ENCODE measurements at regions not wholly inside any gene's neighbourhood (a gene's known extent, or its start where the extent isn't known, plus 50 kb on each side); places are given as distances from the start of the nearest gene placed in this dataset.

DNA sequence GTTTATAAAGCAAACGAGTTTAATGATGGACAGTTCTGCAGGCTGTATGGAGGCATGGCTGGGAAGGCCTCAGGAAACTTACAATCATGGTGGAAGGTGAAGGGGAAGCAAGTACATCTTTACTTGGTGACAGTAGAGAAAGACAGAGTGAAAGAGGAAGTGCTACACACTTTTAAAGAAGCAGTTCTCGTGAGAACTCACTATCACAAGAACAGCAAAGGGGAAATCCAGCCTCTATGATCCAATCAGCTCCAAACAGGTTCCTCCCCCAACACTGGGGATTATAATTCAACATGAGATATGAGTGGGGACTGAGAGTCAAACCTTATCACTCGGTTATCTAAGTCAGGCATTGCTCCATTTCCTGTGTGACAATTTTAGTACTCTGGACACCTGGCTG, 189.9 kb upstream of the CNTN1 start:
- Mint-ChIP-seq H3K36me3 (ENCODE audit: low read depth) (no peaks in the 10 kb centered on the region), H3K4me1 (ENCODE audit: low read depth) (peaks cover 3% of the 10 kb centered on the region), H3K4me3 (ENCODE audit: low read depth) (no peak overlapping the region), H3K27me3 (ENCODE audit: low read depth) (no peaks in the 10 kb centered on the region), H3K9me3 (no peaks in the 10 kb centered on the region), H3K27ac (no peak overlapping the region)
- no peak for DNase-seq (ENCODE audit: low spot score)
- intact Hi-C loops (cut with micrococcal nuclease) = no loop called here

GRCh38 chr12:40505327-40505726, 186.9 kb upstream of the CNTN1 start:
- Mint-ChIP-seq H3K36me3 (ENCODE audit: low read depth) (no peaks in the 10 kb centered on the region), H3K27ac (no peak overlapping the region), H3K4me1 (ENCODE audit: low read depth) (peaks cover 3% of the 10 kb centered on the region), H3K4me3 (ENCODE audit: low read depth) (no peak overlapping the region), H3K9me3 (no peaks in the 10 kb centered on the region), H3K27me3 (ENCODE audit: low read depth) (no peaks in the 10 kb centered on the region)
- intact Hi-C loops (cut with micrococcal nuclease) = no loop called here
- DNase-seq (ENCODE audit: low spot score) = no peak

GRCh38 chr12:40508421-40508820, 183.8 kb upstream of the CNTN1 start:
- Mint-ChIP-seq H3K27ac (no peak overlapping the region), H3K4me3 (ENCODE audit: low read depth) (no peak overlapping the region), H3K4me1 (ENCODE audit: low read depth) (peaks cover 3% of the 10 kb centered on the region), H3K27me3 (ENCODE audit: low read depth) (no peaks in the 10 kb centered on the region), H3K9me3 (no peaks in the 10 kb centered on the region), H3K36me3 (ENCODE audit: low read depth) (no peaks in the 10 kb centered on the region)
- DNase-seq (ENCODE audit: low spot score) = no peak
- intact Hi-C loops (cut with micrococcal nuclease) = no loop called here

- H3K4me3 Mint-ChIP-seq (ENCODE audit: low read depth) = no peak overlapping the region
- H3K36me3 Mint-ChIP-seq (ENCODE audit: low read depth) = no peaks in the 10 kb centered on the region
- H3K27ac Mint-ChIP-seq = no peak overlapping the region
- intact Hi-C loops (cut with micrococcal nuclease) = no loop called here
- H3K4me1 Mint-ChIP-seq (ENCODE audit: low read depth) = no peaks in the 10 kb centered on the region
- H3K27me3 Mint-ChIP-seq (ENCODE audit: low read depth) = no peaks in the 10 kb centered on the region
- no peaks in the 10 kb centered on the region for H3K9me3 Mint-ChIP-seq
- no peak for DNase-seq (ENCODE audit: low spot score)
These were observed 180.9 kb upstream of the CNTN1 start for GRCh38 chr12:40511341-40511740.

GRCh38 chr12:40515041-40515816, 177.0 kb upstream of the CNTN1 start:
- H3K27ac Mint-ChIP-seq = no peak overlapping the region
- no peaks in the 10 kb centered on the region for H3K4me1 Mint-ChIP-seq (ENCODE audit: low read depth)
- intact Hi-C loops (cut with micrococcal nuclease) = no loop called here
- H3K27me3 Mint-ChIP-seq (ENCODE audit: low read depth) = no peaks in the 10 kb centered on the region
- H3K4me3 Mint-ChIP-seq (ENCODE audit: low read depth) = no peak overlapping the region
- H3K36me3 Mint-ChIP-seq (ENCODE audit: low read depth) = no peaks in the 10 kb centered on the region
- no peaks in the 10 kb centered on the region for H3K9me3 Mint-ChIP-seq
- no peak for DNase-seq (ENCODE audit: low spot score)

DNA sequence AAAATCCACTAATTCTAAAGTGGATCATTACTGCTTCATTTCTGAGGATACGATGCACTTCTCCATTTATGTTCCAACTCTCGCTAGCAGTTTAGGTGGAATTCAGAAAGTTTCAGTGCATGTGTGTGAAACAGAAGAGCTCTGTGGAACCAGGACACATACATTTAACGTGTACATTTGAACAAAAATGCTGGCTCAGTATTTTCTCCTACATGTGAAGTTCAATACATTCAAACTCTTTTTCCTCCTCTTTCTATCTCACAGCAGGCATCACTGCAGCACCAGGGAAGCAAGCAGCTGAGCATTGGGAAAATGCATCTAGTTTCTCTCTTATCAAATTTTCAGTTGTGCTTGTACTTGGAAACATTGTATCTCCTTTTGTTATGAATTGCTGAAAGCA, 169.4 kb upstream of the CNTN1 start:
- Mint-ChIP-seq H3K36me3 (ENCODE audit: low read depth) (no peaks in the 10 kb centered on the region), H3K27me3 (ENCODE audit: low read depth) (no peaks in the 10 kb centered on the region), H3K4me3 (ENCODE audit: low read depth) (no peak overlapping the region), H3K4me1 (ENCODE audit: low read depth) (no peaks in the 10 kb centered on the region), H3K27ac (no peak overlapping the region), H3K9me3 (no peaks in the 10 kb centered on the region)
- DNase-seq (ENCODE audit: low spot score) = no peak
- intact Hi-C loops (cut with micrococcal nuclease) = no loop called here

DNA sequence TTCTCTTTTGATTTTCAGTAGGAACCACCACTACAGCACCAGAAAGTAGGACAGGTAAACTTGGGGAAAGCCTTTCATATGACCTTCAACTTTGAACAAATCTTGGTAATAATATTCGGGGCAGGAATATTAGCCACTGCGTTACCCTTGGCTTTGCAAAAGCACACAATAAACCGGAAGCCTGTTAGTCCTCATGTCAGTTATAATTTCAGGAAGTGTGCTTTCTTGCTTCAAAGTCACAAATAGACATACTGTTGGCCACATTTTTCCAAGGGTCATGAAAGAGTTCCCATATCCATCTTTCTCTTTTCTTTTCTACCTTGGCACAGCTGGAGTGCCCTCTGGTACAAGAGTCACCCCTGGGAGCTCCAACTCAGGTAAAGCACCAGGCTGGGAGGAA, 167.2 kb upstream of the CNTN1 start:
- H3K36me3 Mint-ChIP-seq (ENCODE audit: low read depth) = no peaks in the 10 kb centered on the region
- intact Hi-C loops (cut with micrococcal nuclease) = no loop called here
- H3K27me3 Mint-ChIP-seq (ENCODE audit: low read depth) = no peaks in the 10 kb centered on the region
- no peaks in the 10 kb centered on the region for H3K9me3 Mint-ChIP-seq
- H3K4me3 Mint-ChIP-seq (ENCODE audit: low read depth) = no peak overlapping the region
- no peaks in the 10 kb centered on the region for H3K4me1 Mint-ChIP-seq (ENCODE audit: low read depth)
- DNase-seq (ENCODE audit: low spot score) = no peak
- H3K27ac Mint-ChIP-seq = no peak overlapping the region

- H3K36me3 Mint-ChIP-seq (ENCODE audit: low read depth) = no peaks in the 10 kb centered on the region
- H3K27me3 Mint-ChIP-seq (ENCODE audit: low read depth) = no peaks in the 10 kb centered on the region
- H3K27ac Mint-ChIP-seq = no peak overlapping the region
- intact Hi-C loops (cut with micrococcal nuclease) = no loop called here
- no peak overlapping the region for H3K4me3 Mint-ChIP-seq (ENCODE audit: low read depth)
- H3K9me3 Mint-ChIP-seq = no peaks in the 10 kb centered on the region
- H3K4me1 Mint-ChIP-seq (ENCODE audit: low read depth) = no peaks in the 10 kb centered on the region
- no peak for DNase-seq (ENCODE audit: low spot score)
These were observed 157.4 kb upstream of the CNTN1 start for GRCh38 chr12:40534828-40535227.

GRCh38 chr12:40551466-40551865, 140.8 kb upstream of the CNTN1 start:
- no peaks in the 10 kb centered on the region for H3K36me3 Mint-ChIP-seq (ENCODE audit: low read depth)
- no peak overlapping the region for H3K4me3 Mint-ChIP-seq (ENCODE audit: low read depth)
- H3K27ac Mint-ChIP-seq = no peak overlapping the region
- H3K4me1 Mint-ChIP-seq (ENCODE audit: low read depth) = no peaks in the 10 kb centered on the region
- H3K27me3 Mint-ChIP-seq (ENCODE audit: low read depth) = no peaks in the 10 kb centered on the region
- peaks cover 19% of the 10 kb centered on the region for H3K9me3 Mint-ChIP-seq
- DNase-seq (ENCODE audit: low spot score) = no peak
- intact Hi-C loops (cut with micrococcal nuclease) = no loop called here

DNA sequence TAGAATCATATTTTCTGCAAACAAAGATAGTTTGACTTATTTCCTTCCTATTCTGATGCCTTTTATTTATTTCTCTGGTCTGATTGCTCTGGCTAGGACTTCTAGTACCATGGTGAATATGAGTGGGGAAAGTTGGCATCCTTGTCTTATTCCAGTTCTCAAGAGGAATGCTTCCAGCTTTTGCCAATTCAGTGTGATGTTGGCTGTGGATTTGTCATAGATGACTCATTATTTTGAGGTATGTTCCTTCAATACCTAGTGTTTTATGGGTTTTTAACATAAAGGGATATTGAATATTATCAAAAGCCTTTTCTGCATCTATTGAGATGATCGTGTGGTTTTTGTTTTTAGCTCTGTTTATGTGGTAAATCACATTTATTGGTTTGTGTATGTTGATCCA, 139.4 kb upstream of the CNTN1 start:
- H3K27ac Mint-ChIP-seq = no peak overlapping the region
- DNase-seq (ENCODE audit: low spot score) = no peak
- H3K4me3 Mint-ChIP-seq (ENCODE audit: low read depth) = no peak overlapping the region
- no peaks in the 10 kb centered on the region for H3K27me3 Mint-ChIP-seq (ENCODE audit: low read depth)
- H3K4me1 Mint-ChIP-seq (ENCODE audit: low read depth) = no peaks in the 10 kb centered on the region
- no peaks in the 10 kb centered on the region for H3K36me3 Mint-ChIP-seq (ENCODE audit: low read depth)
- intact Hi-C loops (cut with micrococcal nuclease) = no loop called here
- H3K9me3 Mint-ChIP-seq = peaks cover 19% of the 10 kb centered on the region

GRCh38 chr12:40557980-40558379, 134.3 kb upstream of the CNTN1 start:
- Mint-ChIP-seq H3K4me1 (ENCODE audit: low read depth) (no peaks in the 10 kb centered on the region), H3K36me3 (ENCODE audit: low read depth) (no peaks in the 10 kb centered on the region), H3K27ac (no peak overlapping the region), H3K4me3 (ENCODE audit: low read depth) (no peak overlapping the region), H3K27me3 (ENCODE audit: low read depth) (no peaks in the 10 kb centered on the region), H3K9me3 (peaks cover 10% of the 10 kb centered on the region)
- DNase-seq (ENCODE audit: low spot score) = no peak
- intact Hi-C loops (cut with micrococcal nuclease) = no loop called here

DNA sequence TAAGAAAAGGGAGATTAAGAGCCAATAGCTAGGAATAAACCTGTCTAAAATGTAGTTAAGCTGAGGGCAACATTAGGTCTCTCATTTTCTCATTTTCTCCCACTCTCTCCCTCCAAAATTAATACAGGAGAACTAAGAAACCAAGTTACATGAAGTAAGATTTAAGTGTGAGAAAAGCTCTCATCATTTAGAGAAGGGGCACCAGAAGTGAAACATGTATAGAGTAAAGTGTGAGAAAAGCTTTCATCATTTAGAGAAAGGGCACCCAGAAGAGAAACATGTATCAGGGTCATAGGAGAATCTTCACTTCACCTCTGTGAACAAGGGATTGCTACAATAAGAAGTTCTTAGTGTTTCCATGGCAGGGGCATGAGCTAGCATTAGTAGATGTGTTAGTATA, 132.4 kb upstream of the CNTN1 start:
- Mint-ChIP-seq H3K4me1 (ENCODE audit: low read depth) (no peaks in the 10 kb centered on the region), H3K27ac (no peak overlapping the region), H3K9me3 (no peaks in the 10 kb centered on the region), H3K27me3 (ENCODE audit: low read depth) (no peaks in the 10 kb centered on the region), H3K4me3 (ENCODE audit: low read depth) (no peak overlapping the region), H3K36me3 (ENCODE audit: low read depth) (no peaks in the 10 kb centered on the region)
- intact Hi-C loops (cut with micrococcal nuclease) = no loop called here
- no peak for DNase-seq (ENCODE audit: low spot score)

GRCh38 chr12:40560848-40561247, 131.4 kb upstream of the CNTN1 start:
- DNase-seq (ENCODE audit: low spot score) = no peak
- Mint-ChIP-seq H3K27ac (no peak overlapping the region), H3K4me3 (ENCODE audit: low read depth) (no peak overlapping the region), H3K9me3 (no peaks in the 10 kb centered on the region), H3K4me1 (ENCODE audit: low read depth) (no peaks in the 10 kb centered on the region), H3K27me3 (ENCODE audit: low read depth) (no peaks in the 10 kb centered on the region), H3K36me3 (ENCODE audit: low read depth) (no peaks in the 10 kb centered on the region)
- intact Hi-C loops (cut with micrococcal nuclease) = no loop called here

All from activated T-helper 2 cell treated with anti-CD3 and anti-CD28 coated beads, Interferon-gamma antibody, Interleukin-2, Interleukin-4, amounts not matched to agents 10 μg/mL and 5 μg/mL and 100 μg/mL, durations not matched to agents 14 hours and 24 hours and 36 hours (primary cell).